ENCODE measurements at regions not wholly inside any gene's neighbourhood (a gene's known extent, or its start where the extent isn't known, plus 50 kb on each side); places are given as distances from the start of the nearest gene placed in this dataset.

DNA sequence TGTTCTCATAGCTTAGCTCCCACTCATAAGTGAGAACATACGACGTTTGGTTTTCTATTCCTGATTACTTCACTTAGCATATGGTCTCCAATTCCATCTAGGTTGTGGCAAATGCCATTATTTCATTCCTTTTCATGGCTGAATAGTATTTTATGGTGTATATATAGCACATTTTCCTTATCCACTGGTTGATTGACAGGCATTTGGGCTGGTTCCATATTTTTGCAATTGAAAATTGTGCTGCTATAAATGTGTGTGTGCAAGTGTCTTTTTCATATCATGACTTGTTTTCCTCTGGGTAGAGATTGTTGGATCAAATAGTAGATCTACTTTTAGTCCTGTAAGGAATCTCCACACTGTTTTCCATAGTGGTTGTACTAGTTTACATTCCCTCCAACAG is 133.0 kb upstream of the TAB2 start:
- no peak for DNase-seq

- no peak for DNase-seq
Observed at GRCh38 chr6:149185799-149186357, 131.6 kb upstream of the TAB2 start.

DNA sequence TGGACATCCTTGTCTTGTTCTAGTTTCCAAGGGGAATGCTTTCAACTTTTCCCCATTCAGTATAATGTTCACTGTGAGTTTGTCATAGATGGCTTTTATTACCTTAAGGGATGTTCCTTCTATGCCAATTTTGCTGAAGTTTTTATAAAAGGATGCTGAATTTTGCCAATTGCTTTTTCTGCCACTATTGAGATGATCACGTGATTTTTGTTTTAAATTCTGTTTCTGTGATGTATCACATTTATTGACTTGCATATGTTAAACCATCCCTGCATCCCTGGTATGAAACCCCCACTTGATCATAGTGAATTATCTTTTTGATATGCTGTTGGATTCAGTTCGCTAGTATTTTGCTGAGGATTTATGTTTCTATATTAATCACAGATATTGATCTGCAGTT is 130.6 kb upstream of the TAB2 start:
- no peak for DNase-seq

- peak; percentile 57 to 62 for DNase-seq
Observed at GRCh38 chr6:149190224-149190831, 127.2 kb upstream of the TAB2 start.

GRCh38 chr6:149194820-149195558 is 122.5 kb upstream of the TAB2 start:
- DNase-seq: no peak

GRCh38 chr6:149196091-149196490 is 121.4 kb upstream of the TAB2 start:
- DNase-seq: no peak

GRCh38 chr6:149197482-149197881 is 120.0 kb upstream of the TAB2 start:
- DNase-seq: no peak

DNA sequence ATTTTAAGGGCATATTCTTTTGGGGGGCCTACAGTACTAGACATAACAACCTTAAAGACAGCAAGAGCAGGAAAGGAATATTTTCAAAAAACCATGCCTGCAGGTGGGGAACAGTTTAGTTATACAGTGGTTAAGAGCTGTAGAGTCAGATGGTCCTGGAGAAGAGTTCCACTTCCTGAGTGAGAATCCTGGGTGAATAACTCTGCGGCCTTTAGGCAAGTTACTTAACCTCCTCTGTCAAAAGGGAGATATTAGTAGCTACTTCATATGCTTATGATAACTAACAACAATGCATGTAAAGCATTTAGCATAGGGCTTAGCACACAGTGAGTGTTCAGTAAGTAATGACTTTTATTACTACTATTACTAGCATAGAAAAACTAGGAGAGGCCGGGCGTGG is 119.2 kb upstream of the TAB2 start:
- no peak for DNase-seq

- DNase-seq: no peak
Observed at GRCh38 chr6:149200282-149200945, 117.1 kb upstream of the TAB2 start.

DNA sequence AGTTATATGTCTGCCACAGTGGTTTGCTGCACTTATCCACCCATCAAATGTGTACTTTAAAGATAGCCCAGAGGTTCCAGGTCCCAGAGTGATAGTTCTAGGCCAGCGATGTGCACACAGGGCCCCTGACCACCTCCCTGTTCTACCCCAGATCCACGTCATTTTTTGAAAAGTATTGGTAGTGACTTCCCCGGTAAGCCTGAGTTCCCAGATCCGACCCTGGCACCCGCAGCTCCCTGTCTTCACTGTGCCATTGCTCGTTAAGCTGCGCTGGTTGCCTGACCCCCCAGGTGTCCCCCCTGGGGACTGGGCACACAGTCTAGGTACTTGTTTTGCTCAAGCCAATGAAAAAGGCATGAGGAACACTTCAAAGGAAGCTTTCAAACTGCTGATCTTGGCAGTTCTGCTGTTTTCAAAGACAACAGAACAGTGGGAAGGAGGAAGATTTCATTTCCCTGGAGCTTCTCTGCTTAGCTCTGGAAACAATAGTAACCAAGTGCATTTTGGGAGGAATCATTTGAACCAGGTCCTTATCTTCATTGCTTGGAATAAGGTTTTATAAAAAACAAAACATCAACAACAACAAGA is 116.3 kb upstream of the TAB2 start:
- no peak for DNase-seq

DNA sequence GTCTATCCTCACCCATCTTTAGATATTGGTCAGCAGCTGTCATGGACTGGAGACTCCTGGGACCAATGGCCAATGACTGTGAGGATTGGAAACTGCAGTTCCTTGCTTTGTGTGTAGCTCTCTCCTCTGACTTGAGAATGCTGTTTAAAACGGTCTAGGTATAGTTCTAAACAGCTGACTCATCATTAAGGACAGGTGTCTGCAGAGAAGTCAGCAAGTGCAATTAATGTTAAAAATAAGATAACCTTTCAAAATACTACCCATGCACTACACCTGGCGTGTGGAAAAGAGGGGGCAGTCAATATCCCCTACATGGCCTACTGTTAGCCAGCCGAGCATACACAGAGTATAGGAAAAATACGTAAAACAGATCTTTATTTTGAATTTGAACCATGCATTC is 115.4 kb upstream of the TAB2 start:
- DNase-seq: no peak

DNA sequence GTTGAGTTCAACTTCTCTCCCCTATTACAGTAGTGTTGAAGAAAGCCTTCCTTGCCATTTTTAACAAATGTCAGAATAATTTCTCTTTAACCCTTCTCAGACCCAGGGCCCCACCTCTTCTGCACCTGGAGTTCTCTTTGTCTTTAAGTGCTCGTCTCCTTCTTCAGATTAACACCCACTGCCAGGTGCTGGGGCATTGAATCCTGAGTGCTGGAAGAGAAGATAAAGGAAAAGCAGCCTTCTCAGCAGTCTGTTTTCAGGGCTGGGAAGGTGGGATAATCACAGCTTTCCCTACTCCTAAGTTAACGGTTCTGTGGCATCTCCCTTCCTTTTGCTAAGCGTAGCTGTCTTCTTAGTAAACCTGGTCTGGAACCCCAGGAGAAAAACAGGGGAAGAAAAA is 114.6 kb upstream of the TAB2 start:
- no peak for DNase-seq

GRCh38 chr6:149203509-149203908 is 114.0 kb upstream of the TAB2 start:
- DNase-seq: no peak

GRCh38 chr6:149208134-149208601 is 109.3 kb upstream of the TAB2 start:
- DNase-seq: no peak

DNA sequence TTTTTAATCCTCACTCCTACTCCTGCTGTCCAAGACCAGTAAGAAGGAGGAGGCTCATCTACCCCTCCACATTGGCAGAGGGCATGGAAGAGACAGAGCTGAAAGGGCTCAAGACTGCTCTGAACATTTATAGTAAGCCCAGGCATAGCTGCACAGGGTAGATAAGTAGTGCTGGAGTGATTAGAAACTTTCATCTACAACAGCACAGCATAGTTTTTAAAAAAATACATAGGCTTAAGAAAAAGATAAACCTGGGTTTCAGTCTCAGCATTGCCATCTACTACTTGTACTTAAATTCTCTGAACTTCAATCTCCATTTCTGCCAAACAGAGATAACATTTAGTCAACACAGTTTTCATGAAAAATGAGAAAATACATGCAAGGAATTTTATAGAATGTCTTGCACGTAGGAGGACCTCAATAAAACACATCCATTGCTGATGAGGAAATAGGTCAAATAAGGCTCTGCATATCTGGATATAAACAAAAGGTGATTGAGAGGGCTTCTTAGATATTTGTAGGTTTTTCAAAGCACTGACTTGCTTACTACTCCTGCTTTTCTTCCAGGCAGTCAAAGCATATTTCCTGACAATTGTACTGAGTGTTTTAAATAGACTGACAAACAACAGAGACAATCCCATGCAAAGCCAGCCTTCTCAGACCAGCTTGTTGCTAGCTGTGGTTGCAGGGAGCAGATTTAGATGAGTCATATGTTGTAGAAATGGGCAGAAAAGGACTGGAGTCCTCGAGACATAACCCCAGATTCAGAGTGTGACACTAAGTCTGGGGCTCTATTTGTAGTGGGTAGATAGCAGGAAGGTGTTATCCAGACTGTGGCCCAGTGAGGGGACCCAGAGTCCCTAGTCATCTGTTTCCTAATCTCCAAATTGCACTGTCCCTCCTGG is 107.4 kb upstream of the TAB2 start:
- DNase-seq: peak in 1 of 2 donors; percentile 36

- DNase-seq: peak; percentile 30 to 39
Observed at GRCh38 chr6:149211046-149211571, 106.4 kb upstream of the TAB2 start.

DNA sequence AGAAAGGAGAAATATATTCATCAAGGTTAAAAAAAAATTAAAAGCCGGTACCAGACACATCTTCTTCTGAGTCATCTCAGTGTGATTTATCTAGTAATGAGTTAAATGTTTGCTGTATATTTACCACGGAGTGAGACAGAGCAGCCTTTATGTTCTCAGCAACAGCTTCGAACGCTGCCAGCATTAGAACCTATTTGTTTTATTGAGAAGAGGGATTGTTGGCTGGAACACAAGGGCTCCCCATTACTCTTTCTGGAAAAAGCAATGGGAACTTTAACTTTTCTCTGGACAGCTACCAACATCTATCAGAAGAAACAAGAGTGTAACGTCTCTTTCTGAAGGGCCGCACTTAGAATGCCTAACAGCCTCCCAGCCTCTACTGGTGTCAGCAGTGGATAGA is 105.3 kb upstream of the TAB2 start:
- DNase-seq: no peak

DNA sequence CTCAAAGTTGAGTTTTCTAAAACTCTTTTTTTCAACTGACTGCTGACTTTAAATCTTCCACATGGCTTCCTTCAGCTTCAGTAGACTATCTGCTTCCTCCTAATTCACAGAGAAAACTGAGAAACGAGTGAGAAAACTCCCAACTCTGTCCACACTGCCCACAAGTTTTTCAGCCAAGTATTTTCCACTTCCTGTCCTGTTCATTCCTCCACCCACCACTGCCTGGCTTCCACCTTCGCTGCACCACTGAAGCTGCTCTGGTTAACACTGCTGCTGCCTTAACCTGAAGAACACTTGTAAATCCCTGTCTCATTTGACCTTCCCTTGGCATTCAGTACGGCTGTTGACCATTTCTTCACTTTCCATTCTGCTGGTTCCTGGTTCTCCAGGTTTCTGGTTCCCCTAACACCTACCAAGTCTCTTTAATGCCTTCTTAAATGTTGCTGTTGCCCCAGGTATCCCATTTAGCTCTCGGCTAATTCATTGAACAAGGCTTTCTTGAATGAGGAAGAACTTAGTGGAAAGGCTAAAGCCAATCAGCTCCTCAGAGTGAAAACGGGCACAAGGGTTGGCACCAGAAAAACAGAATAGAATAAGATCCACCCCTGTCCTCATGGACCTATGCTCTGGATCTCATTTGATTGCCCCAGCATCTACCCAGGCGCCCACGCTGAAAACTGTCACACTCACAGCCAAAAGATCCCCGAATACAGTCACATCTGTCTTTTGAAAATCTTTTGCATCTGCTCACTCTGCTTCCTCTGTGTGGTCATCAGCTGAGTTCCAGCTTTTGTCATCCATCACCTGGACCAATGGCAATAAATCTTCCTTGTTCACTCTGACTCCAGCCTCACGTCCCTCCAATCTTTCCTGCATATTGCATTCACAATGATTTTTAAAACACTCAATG is 104.4 kb upstream of the TAB2 start:
- DNase-seq: no peak

GRCh38 chr6:149213829-149214228 is 103.7 kb upstream of the TAB2 start:
- no peak for DNase-seq

DNA sequence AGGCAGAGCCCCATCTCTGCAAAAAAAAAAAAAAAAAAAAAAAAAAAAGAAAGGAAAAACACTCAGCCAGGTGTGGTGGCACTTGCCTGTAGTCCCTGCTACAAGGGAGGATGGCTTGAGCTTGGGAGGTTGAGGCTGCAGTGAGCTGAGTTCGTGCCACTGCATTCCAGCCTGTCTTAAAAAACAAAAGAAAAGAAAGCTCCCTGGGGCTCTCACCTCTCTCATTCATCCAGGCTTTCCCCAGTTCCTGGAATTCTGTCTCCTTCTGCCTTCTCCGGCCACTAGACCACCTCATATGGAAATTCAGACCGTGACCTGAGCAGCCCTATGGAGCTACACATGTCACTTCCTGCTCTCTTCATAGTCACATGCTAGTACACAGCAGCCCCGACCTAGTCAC is 101.1 kb upstream of the TAB2 start:
- DNase-seq: no peak

- DNase-seq: no peak
Observed at GRCh38 chr6:149217466-149217888, 100.0 kb upstream of the TAB2 start.

All from CD4-positive, alpha-beta T cell treated with Interferon alpha-2 for 1 hour (primary cell).